Esophagus squamous epithelium (tissue), 4 donors: ENCODE measurements at regions not wholly inside any gene's neighbourhood (a gene's known extent, or its start where the extent isn't known, plus 50 kb on each side); places are given as distances from the start of the nearest gene placed in this dataset.

Source experiments
- POLR2A ChIP-seq, 4 donors: fragments of 450-650 bp; IDR thresholded peaks; one replicate each; pipeline ENCODE4 v1.6.1; 2017; ENCODE audit warnings: antibody characterized with exemption in 4 of 4, mild to moderate bottlenecking in 4 of 4, moderate library complexity in 3 of 4
- TF ChIP-seq, protein P1 (sequence below), 6 experiments: fragments of 450-650 bp in 4 of 6; fragments of 200-600 bp in 2 of 6; sonication (generic) in 2 of 6; IDR thresholded peaks; one replicate each; pipeline ENCODE4 v1.5.1; 2016 to 2019; ENCODE audit warnings: antibody characterized with exemption in 6 of 6, mild to moderate bottlenecking in 4 of 6, moderate library complexity in 4 of 6

DNA sequence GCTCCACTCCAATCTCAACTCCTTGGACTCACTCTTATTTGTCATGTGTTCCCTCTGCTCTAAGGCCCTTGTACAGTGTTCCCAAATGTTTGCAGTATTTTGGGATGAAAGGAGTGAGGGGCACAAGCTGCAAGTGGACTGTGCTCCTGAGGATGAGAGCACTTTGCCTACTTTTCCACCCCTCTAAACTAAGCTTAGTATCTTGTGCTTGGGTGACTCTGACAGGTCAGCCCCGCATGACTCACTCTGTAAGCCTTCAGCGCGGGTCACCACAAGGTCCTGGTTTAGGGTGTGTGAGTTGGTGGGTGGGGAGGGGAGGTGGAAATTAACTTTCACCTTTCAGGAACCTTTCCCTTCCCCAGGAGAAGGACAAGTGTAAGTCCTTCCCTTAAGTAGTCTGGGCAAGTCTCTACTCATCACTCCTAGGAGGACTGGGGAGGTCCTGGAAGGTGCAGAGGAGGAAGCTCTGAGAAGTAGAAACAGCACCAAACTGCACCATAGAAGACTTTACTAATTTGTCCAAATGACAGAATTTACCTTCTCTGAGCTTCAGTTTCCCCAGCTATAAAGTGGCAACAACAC, 68.8 kb upstream of the EPB41L1 start:
- TF ChIP-seq, protein P1, sequence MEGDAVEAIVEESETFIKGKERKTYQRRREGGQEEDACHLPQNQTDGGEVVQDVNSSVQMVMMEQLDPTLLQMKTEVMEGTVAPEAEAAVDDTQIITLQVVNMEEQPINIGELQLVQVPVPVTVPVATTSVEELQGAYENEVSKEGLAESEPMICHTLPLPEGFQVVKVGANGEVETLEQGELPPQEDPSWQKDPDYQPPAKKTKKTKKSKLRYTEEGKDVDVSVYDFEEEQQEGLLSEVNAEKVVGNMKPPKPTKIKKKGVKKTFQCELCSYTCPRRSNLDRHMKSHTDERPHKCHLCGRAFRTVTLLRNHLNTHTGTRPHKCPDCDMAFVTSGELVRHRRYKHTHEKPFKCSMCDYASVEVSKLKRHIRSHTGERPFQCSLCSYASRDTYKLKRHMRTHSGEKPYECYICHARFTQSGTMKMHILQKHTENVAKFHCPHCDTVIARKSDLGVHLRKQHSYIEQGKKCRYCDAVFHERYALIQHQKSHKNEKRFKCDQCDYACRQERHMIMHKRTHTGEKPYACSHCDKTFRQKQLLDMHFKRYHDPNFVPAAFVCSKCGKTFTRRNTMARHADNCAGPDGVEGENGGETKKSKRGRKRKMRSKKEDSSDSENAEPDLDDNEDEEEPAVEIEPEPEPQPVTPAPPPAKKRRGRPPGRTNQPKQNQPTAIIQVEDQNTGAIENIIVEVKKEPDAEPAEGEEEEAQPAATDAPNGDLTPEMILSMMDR (IDR thresholded peaks at IDR 0.05) = no peak
- peak in 2 of 4 donors; percentile 6 to 7 for TF ChIP-seq POLR2A (IDR thresholded peaks at IDR 0.05)
